Upper lobe of left lung (tissue), 6 donors: ENCODE measurements at regions not wholly inside any gene's neighbourhood (a gene's known extent, or its start where the extent isn't known, plus 50 kb on each side); places are given as distances from the start of the nearest gene placed in this dataset.
A peak's percentile ranks its signal among the peaks of the same experiment; 100 is the strongest.

Experiments used
- ATAC-seq, 2 donors: fragments of 200-7000 bp; cut with Tn5 transposase; one replicate each; pipeline ENCODE4 v1.9.1; 2022; ENCODE audit warnings: mild to moderate bottlenecking in 2 of 2, moderate library complexity in 2 of 2; ENCODE audit not compliant: low FRiP score in 2 of 2
- DNase-seq, 2 donors: peaks; one replicate each; pipeline ENCODE4 v3.0.0-alpha.2; 2019 to 2020
- H3K27ac ChIP-seq, 4 donors: fragments of 200-600 bp; sonication (generic); one replicate each; pipeline ENCODE4 v1.5.1; 2016 to 2019
- H3K27me3 ChIP-seq, 4 donors: fragments of 200-600 bp; sonication (generic); one replicate each; pipeline ENCODE4 v1.5.1; 2017 to 2019
- H3K36me3 ChIP-seq, 4 donors: fragments of 200-600 bp; sonication (generic); one replicate each; pipeline ENCODE4 v1.5.1; 2016 to 2019
- H3K4me1 ChIP-seq, 4 donors: fragments of 200-600 bp; sonication (generic); one replicate each; pipeline ENCODE4 v1.5.1; 2018 to 2019
- H3K4me3 ChIP-seq, 4 donors: fragments of 200-600 bp; sonication (generic); one replicate each; pipeline ENCODE4 v1.5.1; 2017 to 2019; ENCODE audit warnings: mild to moderate bottlenecking in 2 of 4, moderate library complexity in 1 of 4
- H3K9me3 ChIP-seq, 4 donors: fragments of 200-600 bp; sonication (generic); one replicate each; pipeline ENCODE4 v1.5.1; 2018 to 2019
- CTCF ChIP-seq, 6 experiments: fragments of 450-650 bp in 4 of 6; fragments of 200-600 bp in 2 of 6; sonication (generic) in 2 of 6; IDR thresholded peaks; one replicate each; pipeline ENCODE4 v1.5.1; 2016 to 2019; ENCODE audit warnings: antibody characterized with exemption in 6 of 6
- EP300 ChIP-seq, 4 donors: sonication (generic); formaldehyde crosslinking; IDR thresholded peaks; one replicate each; pipeline ENCODE4 v1.5.1; 2017; ENCODE audit warnings: antibody characterized with exemption in 4 of 4, control low read depth in 2 of 4
- POLR2A ChIP-seq, 4 donors: fragments of 450-650 bp; IDR thresholded peaks; one replicate each; pipeline ENCODE4 v1.5.1; 2016 to 2017; ENCODE audit warnings: antibody characterized with exemption in 4 of 4, mild to moderate bottlenecking in 2 of 4
- POLR2AphosphoS5 ChIP-seq, 2 donors: sonication (generic); formaldehyde crosslinking; IDR thresholded peaks; one replicate each; pipeline ENCODE4 v1.5.1; 2017; ENCODE audit warnings: antibody characterized with exemption in 2 of 2
- WGBS, 2 donors: methylation state at CpG; one replicate each; pipeline ENCODE4 v1.1.5; 2017 to 2018; 5-methylcytosine and 5-hydroxymethylcytosine counted together
- donor health status: DM: no; HTN: no; CAD: no; lungs with moderate emphysema.
- donor health status: DM: no; HTN: yes; CAD: no; lungs with severe emphysema.

- no peak for DNase-seq
- no peak for ATAC-seq
- 88 to 90% methylated on average over 21 of the region's 21 CpGs for WGBS, 2 donors
Measured at GRCh38 chr7:98493030-98493778, 92.3 kb upstream of the BAIAP2L1 start.

GRCh38 chr7:98488167-98488566, 87.3 kb upstream of the BAIAP2L1 start:
- H3K4me1 ChIP-seq: no peaks in the 10 kb centered on the region
- no peak overlapping the region for H3K4me3 ChIP-seq
- no peaks in the 10 kb centered on the region for H3K36me3 ChIP-seq
- DNase-seq: no peak
- H3K27ac ChIP-seq: no peak overlapping the region
- ATAC-seq: no peak
- TF ChIP-seq CTCF (IDR thresholded peaks at IDR 0.05) (no peak), POLR2AphosphoS5 (IDR thresholded peaks at IDR 0.05) (no peak), POLR2A (IDR thresholded peaks at IDR 0.05) (no peak), EP300 (IDR thresholded peaks at IDR 0.05) (no peak)
- H3K27me3 ChIP-seq: no peaks in the 10 kb centered on the region
- 56 to 68% methylated on average over 7 of the region's 7 CpGs for WGBS, 2 donors
- H3K9me3 ChIP-seq: no peaks in the 10 kb centered on the region

More at GRCh38 chr7:98493030-98493778, 92.3 kb upstream of the BAIAP2L1 start:
- H3K27ac ChIP-seq: no peak overlapping the region
- H3K4me1 ChIP-seq: no peaks in the 10 kb centered on the region
- H3K4me3 ChIP-seq: no peak overlapping the region
- TF ChIP-seq EP300 (IDR thresholded peaks at IDR 0.05): no peak
- no peak for TF ChIP-seq POLR2A (IDR thresholded peaks at IDR 0.05)
- TF ChIP-seq CTCF (IDR thresholded peaks at IDR 0.05): no peak
- TF ChIP-seq POLR2AphosphoS5 (IDR thresholded peaks at IDR 0.05): no peak
- peaks cover 0 to 16% (median 11%) of the 10 kb centered on the region in 4 donors for H3K9me3 ChIP-seq
- H3K27me3 ChIP-seq: no peaks in the 10 kb centered on the region
- H3K36me3 ChIP-seq: no peaks in the 10 kb centered on the region

GRCh38 chr7:98483964-98484545, 83.2 kb upstream of the BAIAP2L1 start:
- H3K36me3 ChIP-seq: no peaks in the 10 kb centered on the region
- H3K9me3 ChIP-seq: peaks cover 0 to 6% (median 0%) of the 10 kb centered on the region in 4 donors
- H3K27ac ChIP-seq: no peak overlapping the region
- no peak for DNase-seq
- no peak for TF ChIP-seq POLR2AphosphoS5 (IDR thresholded peaks at IDR 0.05)
- no peak for TF ChIP-seq CTCF (IDR thresholded peaks at IDR 0.05)
- TF ChIP-seq EP300 (IDR thresholded peaks at IDR 0.05): no peak
- no peak for TF ChIP-seq POLR2A (IDR thresholded peaks at IDR 0.05)
- no peaks in the 10 kb centered on the region for H3K4me1 ChIP-seq
- no peak overlapping the region for H3K4me3 ChIP-seq
- ATAC-seq: peak in 1 of 2 donors; percentile 4
- H3K27me3 ChIP-seq: no peaks in the 10 kb centered on the region
- 72 to 79% methylated on average over 9 to 11 of the region's 11 CpGs for WGBS, 2 donors

- no peaks in the 10 kb centered on the region for H3K27me3 ChIP-seq
- ATAC-seq (no peak), DNase-seq (no peak)
- H3K36me3 ChIP-seq: no peaks in the 10 kb centered on the region
- no peak overlapping the region for H3K27ac ChIP-seq
- peaks cover 0 to 6% (median 0%) of the 10 kb centered on the region in 4 donors for H3K9me3 ChIP-seq
- TF ChIP-seq CTCF (IDR thresholded peaks at IDR 0.05) (no peak), EP300 (IDR thresholded peaks at IDR 0.05) (no peak), POLR2AphosphoS5 (IDR thresholded peaks at IDR 0.05) (no peak), POLR2A (IDR thresholded peaks at IDR 0.05) (no peak)
- no peak overlapping the region for H3K4me3 ChIP-seq
- WGBS, 2 donors: 82% methylated on average over 11 to 12 of the region's 12 CpGs
- no peaks in the 10 kb centered on the region for H3K4me1 ChIP-seq
Measured at GRCh38 chr7:98483276-98483963, 82.5 kb upstream of the BAIAP2L1 start.
